ENCODE measurements at regions not wholly inside any gene's neighbourhood (a gene's known extent, or its start where the extent isn't known, plus 50 kb on each side); places are given as distances from the start of the nearest gene placed in this dataset.
A peak's percentile ranks its signal among the peaks of the same experiment; 100 is the strongest.

DNA sequence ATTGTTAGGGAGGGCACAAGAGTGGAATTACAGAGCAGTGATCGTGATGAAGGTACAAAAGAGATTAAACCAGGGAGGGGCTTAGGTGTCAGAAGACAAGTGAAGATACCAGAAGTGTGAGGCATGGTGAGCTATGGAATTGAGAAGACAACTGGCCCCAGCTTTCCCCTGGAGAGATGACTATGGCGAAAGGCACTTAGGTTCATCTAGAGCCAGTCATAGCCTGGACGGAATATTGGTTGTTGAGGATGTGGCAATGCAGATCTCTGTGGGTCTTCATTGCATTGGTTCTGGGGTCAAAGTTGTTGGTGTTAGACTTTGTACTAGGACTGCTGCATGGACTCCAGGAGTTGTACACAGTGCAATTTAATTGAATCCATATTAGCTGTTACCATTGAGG is 115.7 kb downstream of the FASLG start:
- in situ Hi-C loops (cut with HindIII; ENCODE audit: low sequenced_read_pairs), result loop anchor here (25.0 kb wide), 1 partner anchor 638 kb away; no protein-coding TSS in a partner anchor
- no peak overlapping the region for H3K4me3 ChIP-seq (ENCODE audit: low read depth, low read length)
- no peak for DNase-seq (ENCODE audit: low read depth)
- TF ChIP-seq, protein P1, sequence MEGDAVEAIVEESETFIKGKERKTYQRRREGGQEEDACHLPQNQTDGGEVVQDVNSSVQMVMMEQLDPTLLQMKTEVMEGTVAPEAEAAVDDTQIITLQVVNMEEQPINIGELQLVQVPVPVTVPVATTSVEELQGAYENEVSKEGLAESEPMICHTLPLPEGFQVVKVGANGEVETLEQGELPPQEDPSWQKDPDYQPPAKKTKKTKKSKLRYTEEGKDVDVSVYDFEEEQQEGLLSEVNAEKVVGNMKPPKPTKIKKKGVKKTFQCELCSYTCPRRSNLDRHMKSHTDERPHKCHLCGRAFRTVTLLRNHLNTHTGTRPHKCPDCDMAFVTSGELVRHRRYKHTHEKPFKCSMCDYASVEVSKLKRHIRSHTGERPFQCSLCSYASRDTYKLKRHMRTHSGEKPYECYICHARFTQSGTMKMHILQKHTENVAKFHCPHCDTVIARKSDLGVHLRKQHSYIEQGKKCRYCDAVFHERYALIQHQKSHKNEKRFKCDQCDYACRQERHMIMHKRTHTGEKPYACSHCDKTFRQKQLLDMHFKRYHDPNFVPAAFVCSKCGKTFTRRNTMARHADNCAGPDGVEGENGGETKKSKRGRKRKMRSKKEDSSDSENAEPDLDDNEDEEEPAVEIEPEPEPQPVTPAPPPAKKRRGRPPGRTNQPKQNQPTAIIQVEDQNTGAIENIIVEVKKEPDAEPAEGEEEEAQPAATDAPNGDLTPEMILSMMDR (IDR thresholded peaks at IDR 0.05; ENCODE audit: low read depth, low read length, missing control alignments), result no peak

- no peak overlapping the region for H3K4me3 ChIP-seq (ENCODE audit: low read depth, low read length)
- no peak for DNase-seq (ENCODE audit: low read depth)
- in situ Hi-C loops (cut with HindIII; ENCODE audit: low sequenced_read_pairs), result no loop called here
- TF ChIP-seq, protein P1 (IDR thresholded peaks at IDR 0.05; ENCODE audit: low read depth, low read length, missing control alignments), result no peak
These were observed 116.7 kb downstream of the FASLG start for GRCh38 chr1:172775606-172776005.

DNA sequence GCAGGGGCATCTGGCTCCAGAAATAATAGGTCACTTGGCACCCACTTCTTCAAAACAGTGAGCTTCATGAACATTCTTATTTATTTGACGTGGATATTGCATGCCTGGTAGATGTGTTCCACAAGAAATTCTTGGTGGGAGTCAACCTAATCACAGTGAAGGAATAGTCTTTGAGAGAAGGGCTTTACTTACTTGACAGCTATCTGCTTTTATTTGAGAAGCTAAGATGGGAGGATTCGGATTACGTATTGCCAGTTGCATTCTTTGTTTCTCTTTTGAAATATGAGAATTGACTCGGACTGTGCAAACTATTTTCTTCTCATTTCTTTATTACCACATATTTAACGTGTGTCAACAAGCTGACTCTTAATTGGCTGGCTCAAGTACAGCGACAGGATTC is 117.2 kb downstream of the FASLG start:
- in situ Hi-C loops (cut with HindIII; ENCODE audit: low sequenced_read_pairs), result no loop called here
- TF ChIP-seq, protein P1 (IDR thresholded peaks at IDR 0.05; ENCODE audit: low read depth, low read length, missing control alignments), result no peak
- no peak for DNase-seq (ENCODE audit: low read depth)
- H3K4me3 ChIP-seq (ENCODE audit: low read depth, low read length), result no peak overlapping the region

- no peak for DNase-seq (ENCODE audit: low read depth)
- H3K4me3 ChIP-seq (ENCODE audit: low read depth, low read length), result no peak overlapping the region
- in situ Hi-C loops (cut with HindIII; ENCODE audit: low sequenced_read_pairs), result no loop called here
- TF ChIP-seq, protein P1 (IDR thresholded peaks at IDR 0.05; ENCODE audit: low read depth, low read length, missing control alignments), result no peak
These were observed 118.9 kb downstream of the FASLG start for GRCh38 chr1:172777767-172778166.

GRCh38 chr1:172778456-172779455 is 119.9 kb downstream of the FASLG start:
- in situ Hi-C loops (cut with HindIII; ENCODE audit: low sequenced_read_pairs), result no loop called here
- TF ChIP-seq, protein P1 (IDR thresholded peaks at IDR 0.05; ENCODE audit: low read depth, low read length, missing control alignments), result peak; percentile 12
- DNase-seq (ENCODE audit: low read depth), result no peak
- H3K4me3 ChIP-seq (ENCODE audit: low read depth, low read length), result no peak overlapping the region

GRCh38 chr1:172779491-172779890 is 120.6 kb downstream of the FASLG start:
- in situ Hi-C loops (cut with HindIII; ENCODE audit: low sequenced_read_pairs), result no loop called here
- no peak for DNase-seq (ENCODE audit: low read depth)
- TF ChIP-seq, protein P1 (IDR thresholded peaks at IDR 0.05; ENCODE audit: low read depth, low read length, missing control alignments), result no peak

More at GRCh38 chr1:172779491-172779890, 120.6 kb downstream of the FASLG start:
- H3K4me3 ChIP-seq (ENCODE audit: low read depth, low read length), result no peak overlapping the region
